ENCODE measurements at regions not wholly inside any gene's neighbourhood (a gene's known extent, or its start where the extent isn't known, plus 50 kb on each side); places are given as distances from the start of the nearest gene placed in this dataset.
"Not testable (repeated sequence)": the region's sequence is repeated elsewhere in the genome, so short reads cannot be mapped to it uniquely, and the experiment has no call there.

DNA sequence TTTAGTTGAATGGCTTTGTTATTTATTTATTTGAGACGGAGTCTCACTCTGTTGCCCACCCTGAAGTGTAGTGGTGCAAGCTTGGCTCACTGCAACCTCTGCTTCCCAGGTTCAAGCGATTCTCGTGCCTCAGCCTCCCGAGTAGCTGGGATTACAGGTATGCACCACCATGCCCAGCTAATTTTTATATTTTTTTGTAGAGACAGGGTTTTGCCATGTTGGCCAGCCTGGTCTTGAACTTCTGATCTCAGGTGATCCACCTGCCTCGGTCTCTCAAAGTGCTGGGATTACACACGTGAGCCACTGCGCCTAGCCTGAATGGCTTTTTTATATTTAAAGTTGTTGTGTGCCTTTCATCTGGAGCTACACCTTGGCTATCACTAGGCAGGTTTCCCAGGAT lies 250.0 kb downstream of the GOLGA6L6 start:
- POLR2A ChIA-PET; H3K4me1 ChIP-seq (ENCODE audit: control insufficient read depth in 1 of 2, insufficient read depth in 2 of 2, low read depth in 1 of 2, low read length in 1 of 2); H3K36me3 ChIP-seq (replicated peaks in 1 of 2; ENCODE audit: control insufficient read depth in 1 of 2, insufficient read depth in 2 of 2, low read length in 1 of 2); H3K9me3 ChIP-seq; CTCF ChIA-PET; H3K79me2 ChIP-seq (ENCODE audit: insufficient read depth); DNase-seq; H3K9ac ChIP-seq; H3K27ac ChIP-seq (ENCODE audit: low read depth in 2 of 2, low read length in 1 of 2); H4K20me1 ChIP-seq (ENCODE audit: insufficient read depth); H3K4me2 ChIP-seq; H3K9me2 ChIP-seq; H2AFZ ChIP-seq (ENCODE audit: low read depth); H3F3A ChIP-seq (replicated peaks; ENCODE audit: insufficient read depth); H3K4me3 ChIP-seq (ENCODE audit: low read depth in 2 of 2, low read length in 1 of 2): not testable (repeated sequence)
- 2% methylated on average over 7 of the region's 7 CpGs for WGBS (ENCODE audit: low lambda C conversion rate)
- peaks cover 33% of the 10 kb centered on the region for H3K27me3 ChIP-seq (ENCODE audit: insufficient read depth)

DNA sequence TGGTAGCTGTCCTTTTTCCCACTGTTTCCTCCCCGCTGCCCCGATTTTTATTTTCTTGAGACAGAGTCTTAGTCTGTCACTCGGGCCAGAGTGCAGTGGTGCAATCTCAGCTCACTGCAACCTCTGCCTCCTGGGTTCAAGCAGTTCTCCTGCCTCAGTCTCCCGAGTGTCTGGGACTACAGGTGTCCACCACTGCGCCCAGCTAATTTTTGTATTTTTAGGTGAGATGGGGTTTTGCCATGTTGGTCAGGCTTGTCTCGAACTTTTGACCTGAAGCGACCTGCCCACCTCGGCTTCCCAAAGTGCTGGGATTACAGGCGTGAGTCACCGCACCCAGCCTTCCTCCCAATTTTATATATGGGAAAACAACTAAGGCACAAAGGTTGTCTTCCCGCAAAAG lies 251.0 kb downstream of the GOLGA6L6 start:
- H3K36me3 ChIP-seq (replicated peaks in 1 of 2; ENCODE audit: control insufficient read depth in 1 of 2, insufficient read depth in 2 of 2, low read length in 1 of 2); H3K79me2 ChIP-seq (ENCODE audit: insufficient read depth); H3K27ac ChIP-seq (ENCODE audit: low read depth in 2 of 2, low read length in 1 of 2); H3K9me3 ChIP-seq; CTCF ChIA-PET; H3K9ac ChIP-seq; H3K4me3 ChIP-seq (ENCODE audit: low read depth in 2 of 2, low read length in 1 of 2); H3F3A ChIP-seq (replicated peaks; ENCODE audit: insufficient read depth); DNase-seq; POLR2A ChIA-PET; H3K4me2 ChIP-seq; H2AFZ ChIP-seq (ENCODE audit: low read depth); H3K9me2 ChIP-seq; H4K20me1 ChIP-seq (ENCODE audit: insufficient read depth); H3K4me1 ChIP-seq (ENCODE audit: control insufficient read depth in 1 of 2, insufficient read depth in 2 of 2, low read depth in 1 of 2, low read length in 1 of 2): not testable (repeated sequence)
- H3K27me3 ChIP-seq (ENCODE audit: insufficient read depth), result peaks cover 36% of the 10 kb centered on the region
- whole genome bisulfite sequencing (ENCODE audit: low lambda C conversion rate), result 2% methylated on average over 11 of the region's 11 CpGs

DNA sequence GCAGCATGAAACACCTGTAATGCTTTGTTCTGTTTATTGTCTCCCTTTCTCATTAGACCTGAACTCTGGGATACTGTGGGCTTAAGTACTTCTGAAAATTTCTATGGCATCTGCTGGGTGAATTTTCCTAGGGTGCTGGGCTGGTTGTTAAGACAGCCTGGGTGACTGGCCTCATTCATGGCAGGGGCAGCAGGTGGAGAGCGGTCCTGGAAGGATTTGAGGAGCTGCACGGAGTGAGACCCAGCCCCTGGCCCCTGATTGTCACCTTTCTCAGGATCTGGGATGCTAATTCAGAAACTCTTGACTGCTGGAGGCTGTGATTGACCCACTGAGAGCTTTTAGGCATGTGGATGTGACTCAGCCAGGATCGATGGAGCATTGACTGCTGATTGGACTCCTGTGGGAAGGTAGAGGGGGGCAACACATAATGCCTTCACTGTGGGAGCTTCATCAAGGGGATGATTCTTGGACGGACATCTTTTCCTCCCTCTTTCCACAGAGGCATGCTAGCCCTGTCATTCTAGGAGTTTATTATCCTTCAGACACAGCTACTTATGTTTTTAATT lies 252.0 kb downstream of the GOLGA6L6 start:
- peaks cover 38% of the 10 kb centered on the region for H3K27me3 ChIP-seq (ENCODE audit: insufficient read depth)
- DNase-seq; H3K9me3 ChIP-seq; H3F3A ChIP-seq (replicated peaks; ENCODE audit: insufficient read depth); H3K4me3 ChIP-seq (ENCODE audit: low read depth in 2 of 2, low read length in 1 of 2); POLR2A ChIA-PET; H3K4me1 ChIP-seq (ENCODE audit: control insufficient read depth in 1 of 2, insufficient read depth in 2 of 2, low read depth in 1 of 2, low read length in 1 of 2); H3K9ac ChIP-seq; CTCF ChIA-PET; H3K4me2 ChIP-seq; H3K9me2 ChIP-seq; H3K36me3 ChIP-seq (replicated peaks in 1 of 2; ENCODE audit: control insufficient read depth in 1 of 2, insufficient read depth in 2 of 2, low read length in 1 of 2); H2AFZ ChIP-seq (ENCODE audit: low read depth); H3K27ac ChIP-seq (ENCODE audit: low read depth in 2 of 2, low read length in 1 of 2); H3K79me2 ChIP-seq (ENCODE audit: insufficient read depth); H4K20me1 ChIP-seq (ENCODE audit: insufficient read depth): not testable (repeated sequence)
- 0% methylated on average over 4 of the region's 4 CpGs for WGBS (ENCODE audit: low lambda C conversion rate)

DNA sequence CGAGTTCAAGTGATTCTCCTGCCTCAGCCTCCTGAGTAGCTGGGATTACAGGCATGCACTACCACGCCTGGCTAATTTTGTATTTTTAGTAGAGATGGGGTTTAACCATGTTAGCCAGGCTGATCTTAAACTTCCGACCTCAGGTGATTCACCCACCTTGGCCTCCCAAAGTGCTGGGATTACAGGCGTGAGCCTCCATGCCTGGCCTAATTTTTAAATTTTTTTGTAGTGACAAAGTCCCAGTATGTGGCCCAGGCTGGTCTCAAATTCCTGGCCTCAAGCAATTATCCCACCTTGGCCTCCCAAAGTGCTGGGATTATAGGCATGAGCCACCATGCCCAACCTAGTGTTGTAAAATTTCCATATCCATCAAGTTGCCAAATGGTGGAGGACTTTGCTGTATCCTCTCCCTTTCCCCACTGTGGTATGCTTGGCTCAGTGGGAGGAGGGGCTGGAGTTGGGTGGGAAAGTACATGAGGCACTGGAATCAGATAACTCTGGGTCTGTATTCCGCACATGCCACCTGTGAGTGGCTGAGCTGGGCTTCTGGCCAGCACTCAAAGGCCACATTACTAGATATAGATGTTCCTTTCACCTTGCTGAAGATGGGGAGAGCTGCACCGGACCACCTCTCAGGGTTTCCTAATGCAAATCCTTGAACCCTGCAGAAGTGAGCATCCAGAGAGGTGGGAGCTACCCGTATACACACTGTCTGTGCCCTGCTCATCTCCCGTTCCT lies 252.6 kb downstream of the GOLGA6L6 start:
- CTCF ChIA-PET; H3F3A ChIP-seq (replicated peaks; ENCODE audit: insufficient read depth); H3K9ac ChIP-seq; DNase-seq; H3K4me3 ChIP-seq (ENCODE audit: low read depth in 2 of 2, low read length in 1 of 2); H3K9me2 ChIP-seq; H3K4me1 ChIP-seq (ENCODE audit: control insufficient read depth in 1 of 2, insufficient read depth in 2 of 2, low read depth in 1 of 2, low read length in 1 of 2); H3K27ac ChIP-seq (ENCODE audit: low read depth in 2 of 2, low read length in 1 of 2); POLR2A ChIA-PET; H3K9me3 ChIP-seq; H3K4me2 ChIP-seq; H3K79me2 ChIP-seq (ENCODE audit: insufficient read depth); H3K36me3 ChIP-seq (replicated peaks in 1 of 2; ENCODE audit: control insufficient read depth in 1 of 2, insufficient read depth in 2 of 2, low read length in 1 of 2); H4K20me1 ChIP-seq (ENCODE audit: insufficient read depth); H2AFZ ChIP-seq (ENCODE audit: low read depth): not testable (repeated sequence)
- H3K27me3 ChIP-seq (ENCODE audit: insufficient read depth), result peaks cover 38% of the 10 kb centered on the region
- WGBS (ENCODE audit: low lambda C conversion rate), result 3% methylated on average over 8 of the region's 8 CpGs

DNA sequence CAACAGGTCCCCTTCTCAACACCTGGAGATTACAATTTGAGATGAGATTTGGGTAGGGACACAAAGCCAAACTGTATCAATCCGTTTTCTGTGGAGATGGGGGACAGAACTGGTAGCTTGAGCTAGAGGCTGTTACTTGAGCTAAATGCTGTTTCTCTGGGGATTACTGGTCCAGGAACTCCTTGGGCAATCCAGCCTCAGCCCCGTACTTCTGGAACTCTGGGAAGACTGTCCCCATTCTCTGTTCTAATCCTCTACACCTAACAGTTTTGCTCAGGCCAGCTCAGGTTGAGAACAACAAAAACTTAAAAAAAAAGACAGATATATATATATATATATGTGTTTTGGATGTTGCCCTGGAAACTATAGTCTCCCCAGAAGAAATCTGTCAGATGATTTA lies 255.0 kb downstream of the GOLGA6L6 start:
- CTCF ChIA-PET; DNase-seq; H3K9me3 ChIP-seq; H3K27ac ChIP-seq (ENCODE audit: low read depth in 2 of 2, low read length in 1 of 2); H3K36me3 ChIP-seq (replicated peaks in 1 of 2; ENCODE audit: control insufficient read depth in 1 of 2, insufficient read depth in 2 of 2, low read length in 1 of 2); H3F3A ChIP-seq (replicated peaks; ENCODE audit: insufficient read depth); H3K9ac ChIP-seq; H3K79me2 ChIP-seq (ENCODE audit: insufficient read depth); POLR2A ChIA-PET; H3K4me2 ChIP-seq; H2AFZ ChIP-seq (ENCODE audit: low read depth); H3K9me2 ChIP-seq; H3K4me3 ChIP-seq (ENCODE audit: low read depth in 2 of 2, low read length in 1 of 2); H4K20me1 ChIP-seq (ENCODE audit: insufficient read depth); H3K4me1 ChIP-seq (ENCODE audit: control insufficient read depth in 1 of 2, insufficient read depth in 2 of 2, low read depth in 1 of 2, low read length in 1 of 2): not testable (repeated sequence)
- H3K27me3 ChIP-seq (ENCODE audit: insufficient read depth), result peaks cover 32% of the 10 kb centered on the region
- WGBS (ENCODE audit: low lambda C conversion rate), result 7% methylated on average over 2 of the region's 2 CpGs

DNA sequence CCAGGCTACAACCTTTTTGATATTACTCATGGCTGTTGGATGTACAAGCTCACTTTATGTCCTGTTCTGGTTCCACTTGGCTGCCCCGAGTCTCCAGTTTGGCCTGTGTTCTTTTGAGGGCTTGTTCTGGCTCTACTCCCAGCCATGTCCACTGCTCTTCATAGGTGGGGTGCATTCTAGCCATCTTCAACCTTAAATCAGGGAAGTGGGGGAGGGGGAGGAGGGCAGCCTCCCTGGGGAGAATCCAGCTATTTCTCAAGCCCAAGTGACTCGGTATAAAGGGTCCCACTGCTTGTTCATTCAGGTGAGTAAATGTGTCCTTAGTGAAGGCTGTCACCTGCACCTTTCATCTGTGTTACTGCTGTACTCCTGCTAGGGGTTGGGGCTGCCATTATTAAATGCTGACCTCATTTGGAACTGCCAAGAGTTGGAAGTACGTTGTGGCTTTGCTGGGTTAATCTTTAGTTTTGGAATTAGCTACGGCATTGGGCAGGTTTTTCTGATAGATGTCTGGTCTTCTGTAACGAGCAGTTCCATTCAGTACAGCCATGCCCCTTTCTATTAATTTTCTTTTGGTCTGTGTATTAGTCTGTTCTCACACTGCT lies 255.8 kb downstream of the GOLGA6L6 start:
- POLR2A ChIA-PET, result not testable (repeated sequence)

More for the DNA sequence above, 255.8 kb downstream of the GOLGA6L6 start:
- H2AFZ ChIP-seq (ENCODE audit: low read depth); H4K20me1 ChIP-seq (ENCODE audit: insufficient read depth); H3K4me1 ChIP-seq (ENCODE audit: control insufficient read depth in 1 of 2, insufficient read depth in 2 of 2, low read depth in 1 of 2, low read length in 1 of 2); H3K27ac ChIP-seq (ENCODE audit: low read depth in 2 of 2, low read length in 1 of 2); H3K79me2 ChIP-seq (ENCODE audit: insufficient read depth); H3K9ac ChIP-seq; H3K9me3 ChIP-seq; CTCF ChIA-PET; H3K36me3 ChIP-seq (replicated peaks in 1 of 2; ENCODE audit: control insufficient read depth in 1 of 2, insufficient read depth in 2 of 2, low read length in 1 of 2); H3K4me2 ChIP-seq; H3K4me3 ChIP-seq (ENCODE audit: low read depth in 2 of 2, low read length in 1 of 2); H3F3A ChIP-seq (replicated peaks; ENCODE audit: insufficient read depth); H3K9me2 ChIP-seq; DNase-seq: not testable (repeated sequence)
- H3K27me3 ChIP-seq (ENCODE audit: insufficient read depth), result peaks cover 26% of the 10 kb centered on the region
- WGBS (ENCODE audit: low lambda C conversion rate), result 0% methylated on average over 5 of the region's 5 CpGs
